Osteoblast (primary cell): ENCODE measurements at regions not wholly inside any gene's neighbourhood (a gene's known extent, or its start where the extent isn't known, plus 50 kb on each side); places are given as distances from the start of the nearest gene placed in this dataset.

Source experiments
- DNase-seq: peaks from one replicate; pipeline ENCODE4 v3.0.0; 2011; ENCODE audit warnings: low spot score, mixed read lengths; ENCODE audit not compliant: insufficient read length; ENCODE audit errors: missing footprints
- H2AFZ ChIP-seq: 2 replicates; pipeline ENCODE4 v1.6.0; 2011; ENCODE audit warnings: mild to moderate bottlenecking, low read length
- H3K27ac ChIP-seq: 2 replicates; pipeline ENCODE4 v1.5.1; 2011; ENCODE audit warnings: mild to moderate bottlenecking, low read depth, low read length, moderate library complexity
- H3K27me3 ChIP-seq: 2 replicates; pipeline ENCODE4 v1.6.0; 2012; ENCODE audit warnings: mild to moderate bottlenecking, control low read depth, inconsistent platforms, low read length, moderate library complexity; ENCODE audit not compliant: insufficient read depth
- H3K36me3 ChIP-seq: 2 replicates; pipeline ENCODE4 v1.5.1; 2011; ENCODE audit warnings: mild to moderate bottlenecking, low read length, control low read depth, moderate library complexity; ENCODE audit not compliant: insufficient read depth
- H3K4me1 ChIP-seq: 2 replicates; pipeline ENCODE4 v1.5.1; 2011; ENCODE audit warnings: mild to moderate bottlenecking, low read length, control low read depth, moderate library complexity; ENCODE audit not compliant: insufficient read depth
- H3K4me2 ChIP-seq: 2 replicates; pipeline ENCODE4 v1.6.0; 2011; ENCODE audit warnings: mild to moderate bottlenecking, low read length; ENCODE audit not compliant: insufficient read depth
- H3K4me3 ChIP-seq: fragments of 200-600 bp; sonication (generic); 3 replicates; pipeline ENCODE4 v1.5.1; 2012; ENCODE audit warnings: mild to moderate bottlenecking, low read length, inconsistent platforms; ENCODE audit not compliant: insufficient read depth
- H3K79me2 ChIP-seq: 2 replicates; pipeline ENCODE4 v1.6.0; 2012; ENCODE audit warnings: mild to moderate bottlenecking, low read length, control low read depth, inconsistent platforms; ENCODE audit not compliant: insufficient read depth
- H3K9me3 ChIP-seq: 2 replicates; pipeline ENCODE4 v1.5.1; 2011; ENCODE audit warnings: low read depth, low read length, control low read depth
- H4K20me1 ChIP-seq: 2 replicates; pipeline ENCODE4 v1.6.0; 2012; ENCODE audit warnings: mild to moderate bottlenecking, low read length, control low read depth; ENCODE audit not compliant: insufficient read depth
- TF ChIP-seq, protein P1 (sequence below): IDR thresholded peaks from 2 replicates; pipeline ENCODE4 v1.5.1; 2011; ENCODE audit warnings: mild to moderate bottlenecking, low read depth, low read length, moderate library complexity; ENCODE audit errors: extremely low read depth

DNA sequence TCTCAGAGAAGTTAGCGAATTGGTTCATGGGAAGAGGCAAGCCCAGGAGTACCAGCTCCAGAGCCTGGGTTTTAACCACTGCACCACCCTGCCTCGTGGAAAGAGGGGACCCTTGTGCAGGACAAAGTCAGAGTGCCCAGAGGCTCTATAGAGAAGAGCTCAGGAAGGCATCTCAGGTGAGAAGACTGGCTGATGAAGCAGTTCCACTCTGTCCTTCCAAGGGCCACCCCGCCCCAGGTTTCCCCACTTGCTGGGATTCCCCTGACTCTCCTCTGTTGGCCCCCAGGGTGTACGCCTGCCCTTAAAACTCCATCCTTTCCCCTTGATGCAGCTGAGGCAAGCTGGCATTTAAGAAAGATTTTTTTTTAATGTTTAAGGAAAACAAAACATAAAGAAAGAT, 265.8 kb downstream of the BUD13 start:
- Histone ChIP-seq H3K36me3 (no peaks in the 10 kb centered on the region), H3K27me3 (no peaks in the 10 kb centered on the region), H3K9me3 (no peaks in the 10 kb centered on the region), H2AFZ (no peak overlapping the region), H4K20me1 (no peaks in the 10 kb centered on the region), H3K4me1 (no peaks in the 10 kb centered on the region), H3K4me3 (no peak overlapping the region), H3K4me2 (no peak overlapping the region), H3K79me2 (no peaks in the 10 kb centered on the region), H3K27ac (no peak overlapping the region)
- DNase-seq: no peak
- TF ChIP-seq, protein P1, sequence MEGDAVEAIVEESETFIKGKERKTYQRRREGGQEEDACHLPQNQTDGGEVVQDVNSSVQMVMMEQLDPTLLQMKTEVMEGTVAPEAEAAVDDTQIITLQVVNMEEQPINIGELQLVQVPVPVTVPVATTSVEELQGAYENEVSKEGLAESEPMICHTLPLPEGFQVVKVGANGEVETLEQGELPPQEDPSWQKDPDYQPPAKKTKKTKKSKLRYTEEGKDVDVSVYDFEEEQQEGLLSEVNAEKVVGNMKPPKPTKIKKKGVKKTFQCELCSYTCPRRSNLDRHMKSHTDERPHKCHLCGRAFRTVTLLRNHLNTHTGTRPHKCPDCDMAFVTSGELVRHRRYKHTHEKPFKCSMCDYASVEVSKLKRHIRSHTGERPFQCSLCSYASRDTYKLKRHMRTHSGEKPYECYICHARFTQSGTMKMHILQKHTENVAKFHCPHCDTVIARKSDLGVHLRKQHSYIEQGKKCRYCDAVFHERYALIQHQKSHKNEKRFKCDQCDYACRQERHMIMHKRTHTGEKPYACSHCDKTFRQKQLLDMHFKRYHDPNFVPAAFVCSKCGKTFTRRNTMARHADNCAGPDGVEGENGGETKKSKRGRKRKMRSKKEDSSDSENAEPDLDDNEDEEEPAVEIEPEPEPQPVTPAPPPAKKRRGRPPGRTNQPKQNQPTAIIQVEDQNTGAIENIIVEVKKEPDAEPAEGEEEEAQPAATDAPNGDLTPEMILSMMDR: no peak

DNA sequence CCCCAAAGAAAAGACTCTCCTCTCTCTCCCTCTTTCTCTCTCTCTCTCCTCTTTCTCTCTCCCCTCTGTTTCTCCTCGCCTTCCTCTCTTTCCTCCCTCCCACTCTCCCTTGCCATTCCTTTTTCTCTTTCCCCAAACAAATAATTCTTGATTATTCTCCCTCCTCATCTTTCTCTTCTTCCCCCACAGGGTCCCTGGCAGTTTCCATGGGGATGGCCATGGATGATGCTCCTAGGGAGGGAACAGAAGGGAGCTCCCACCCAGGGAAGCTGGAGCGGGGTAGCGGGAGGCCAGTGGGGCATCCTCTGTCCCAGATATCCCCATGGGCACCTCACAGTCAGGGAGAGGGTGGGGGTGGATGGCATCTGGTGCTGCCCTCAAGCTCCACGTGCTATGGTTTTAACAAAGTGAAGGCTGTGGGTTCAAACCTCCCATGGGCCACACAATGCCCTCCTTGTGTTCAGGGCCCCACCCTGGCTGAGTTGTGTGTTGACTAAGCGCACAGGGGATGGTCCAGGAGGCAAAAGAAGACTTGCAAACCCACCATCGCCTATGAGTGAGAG, 266.4 kb downstream of the BUD13 start:
- TF ChIP-seq, protein P1: no peak
- H4K20me1 ChIP-seq: no peaks in the 10 kb centered on the region
- no peaks in the 10 kb centered on the region for H3K9me3 ChIP-seq
- H3K27me3 ChIP-seq: no peaks in the 10 kb centered on the region
- H3K79me2 ChIP-seq: no peaks in the 10 kb centered on the region
- no peak overlapping the region for H3K27ac ChIP-seq
- DNase-seq: no peak
- H3K4me2 ChIP-seq: no peak overlapping the region
- H3K4me3 ChIP-seq: no peak overlapping the region
- H2AFZ ChIP-seq: no peak overlapping the region
- no peaks in the 10 kb centered on the region for H3K4me1 ChIP-seq
- H3K36me3 ChIP-seq: no peaks in the 10 kb centered on the region

DNA sequence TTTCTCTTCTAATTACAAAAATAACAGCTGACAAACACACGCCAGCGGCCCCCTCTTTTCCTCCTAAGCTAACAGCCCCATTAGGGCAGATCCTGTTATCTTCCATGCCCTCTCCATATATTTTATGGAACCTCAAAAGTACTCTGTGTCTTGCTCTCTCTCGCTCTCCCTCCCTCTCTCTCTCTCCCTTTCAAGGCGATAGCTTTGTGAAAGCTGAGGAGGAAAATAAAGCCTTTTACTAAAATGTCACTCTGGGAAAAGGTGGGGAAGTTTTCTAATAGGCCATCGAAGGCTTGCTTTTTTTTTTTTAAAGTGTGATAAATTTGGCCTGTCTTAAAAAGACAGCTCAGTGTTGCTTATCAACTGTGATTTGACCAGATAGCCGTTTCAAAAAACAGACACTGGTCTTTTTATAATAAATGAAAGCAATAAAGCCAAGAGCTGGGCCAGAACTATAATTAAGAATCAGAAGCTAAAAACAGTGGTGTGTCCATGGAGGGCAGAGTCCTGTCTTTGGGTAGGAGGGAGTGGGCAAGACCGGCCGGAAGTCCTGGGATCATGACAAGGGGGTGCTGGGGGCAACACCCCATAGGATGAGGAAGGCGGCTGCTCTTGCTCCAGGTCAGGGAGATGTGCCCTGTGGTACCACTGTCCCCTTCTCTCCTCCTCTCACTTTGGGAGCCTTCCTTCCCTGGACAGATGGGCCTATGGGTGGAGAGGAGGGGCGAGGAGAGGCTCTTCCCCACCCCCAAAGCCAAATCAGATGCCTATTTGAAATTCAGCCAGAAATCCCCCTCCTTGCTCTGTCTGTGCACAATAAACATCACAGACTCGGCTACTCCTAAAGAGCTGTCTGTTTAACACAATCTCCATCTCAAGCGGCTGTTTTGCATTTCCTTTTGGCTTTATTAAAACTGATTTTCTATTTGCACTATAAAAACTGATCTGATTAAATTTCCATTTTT, 267.2 kb downstream of the BUD13 start:
- Histone ChIP-seq H3K27ac (no peak overlapping the region), H3K4me3 (no peak overlapping the region), H3K79me2 (no peaks in the 10 kb centered on the region), H3K27me3 (peaks cover 3% of the 10 kb centered on the region), H3K9me3 (no peaks in the 10 kb centered on the region), H3K36me3 (no peaks in the 10 kb centered on the region), H3K4me2 (no peak overlapping the region), H3K4me1 (no peaks in the 10 kb centered on the region), H2AFZ (no peak overlapping the region), H4K20me1 (no peaks in the 10 kb centered on the region)
- DNase-seq: no peak
- TF ChIP-seq, protein P1: no peak

DNA sequence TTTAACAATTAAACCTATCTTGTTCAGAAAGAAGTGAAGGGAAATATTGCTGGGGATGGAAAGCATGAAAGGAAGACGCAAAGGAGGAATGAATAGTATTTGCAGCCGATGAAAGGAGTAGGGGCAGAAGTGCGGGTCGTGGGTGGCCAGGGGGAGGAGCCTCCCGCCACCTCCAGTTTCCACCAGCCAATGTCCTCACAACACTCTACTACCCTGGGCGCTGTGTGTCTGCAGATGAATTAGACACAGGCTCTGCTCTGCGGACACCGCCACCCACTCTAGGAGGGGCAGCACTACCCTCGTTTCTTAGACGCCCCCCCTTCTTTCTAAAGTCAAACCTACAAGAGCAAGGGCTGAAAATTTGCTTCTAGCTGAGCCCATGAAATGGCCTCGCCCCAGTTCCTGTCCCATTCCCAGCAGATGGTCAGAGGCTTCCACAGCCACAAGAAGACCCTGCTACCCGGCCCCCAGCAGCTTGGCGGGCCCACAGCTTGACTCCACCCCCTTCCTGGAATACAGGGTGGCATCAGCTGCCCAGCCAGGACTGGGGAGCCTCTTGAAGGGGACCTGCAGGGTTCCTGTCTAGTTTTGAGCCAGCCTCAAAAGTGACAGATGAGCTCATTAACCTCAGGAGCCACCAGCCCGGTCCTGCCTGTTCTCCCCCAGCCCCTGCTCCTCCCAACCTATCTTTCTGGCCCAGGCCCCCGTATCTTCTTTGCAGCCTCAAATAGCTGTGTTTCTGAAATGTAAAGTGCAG, 268.1 kb downstream of the BUD13 start:
- no peaks in the 10 kb centered on the region for H3K4me1 ChIP-seq
- H3K27me3 ChIP-seq: peaks cover 3% of the 10 kb centered on the region
- no peaks in the 10 kb centered on the region for H3K36me3 ChIP-seq
- no peak overlapping the region for H2AFZ ChIP-seq
- no peak for DNase-seq
- no peaks in the 10 kb centered on the region for H3K79me2 ChIP-seq
- no peak overlapping the region for H3K4me3 ChIP-seq
- no peaks in the 10 kb centered on the region for H4K20me1 ChIP-seq
- H3K27ac ChIP-seq: no peak overlapping the region
- no peak overlapping the region for H3K4me2 ChIP-seq
- TF ChIP-seq, protein P1: no peak
- H3K9me3 ChIP-seq: no peaks in the 10 kb centered on the region
